Astrocyte of the spinal cord (primary cell): ENCODE measurements at regions not wholly inside any gene's neighbourhood (a gene's known extent, or its start where the extent isn't known, plus 50 kb on each side); places are given as distances from the start of the nearest gene placed in this dataset.
A peak's percentile ranks its signal among the peaks of the same experiment; 100 is the strongest.

Experiments used
- DNase-seq: peaks from one replicate; pipeline ENCODE4 v3.0.0; 2011; ENCODE audit warnings: low read depth, low spot score
- H3K4me3 ChIP-seq: 2 replicates; pipeline ENCODE4 v1.5.1; 2011; ENCODE audit warnings: low read depth, mild to moderate bottlenecking, low read length, moderate library complexity
- CTCF ChIP-seq: IDR thresholded peaks from 2 replicates; pipeline ENCODE4 v1.5.1; 2012; ENCODE audit warnings: low read depth, mild to moderate bottlenecking, low read length, inconsistent platforms
- in situ Hi-C: cut with HindIII; loops from 2 replicates; pipeline ENCODE4 v1.10.0; 2017; ENCODE audit warnings: low sequenced_read_pairs

- no peak for DNase-seq
- no peak for TF ChIP-seq CTCF
- in situ Hi-C loops = no loop called here
- no peak overlapping the region for H3K4me3 ChIP-seq
Observed at GRCh38 chr3:120544361-120544760, 51.8 kb upstream of the NDUFB4 start.

- no peak for TF ChIP-seq CTCF
- in situ Hi-C loops = no loop called here
Observed at GRCh38 chr3:120536642-120537041, 59.5 kb upstream of the NDUFB4 start.

DNA sequence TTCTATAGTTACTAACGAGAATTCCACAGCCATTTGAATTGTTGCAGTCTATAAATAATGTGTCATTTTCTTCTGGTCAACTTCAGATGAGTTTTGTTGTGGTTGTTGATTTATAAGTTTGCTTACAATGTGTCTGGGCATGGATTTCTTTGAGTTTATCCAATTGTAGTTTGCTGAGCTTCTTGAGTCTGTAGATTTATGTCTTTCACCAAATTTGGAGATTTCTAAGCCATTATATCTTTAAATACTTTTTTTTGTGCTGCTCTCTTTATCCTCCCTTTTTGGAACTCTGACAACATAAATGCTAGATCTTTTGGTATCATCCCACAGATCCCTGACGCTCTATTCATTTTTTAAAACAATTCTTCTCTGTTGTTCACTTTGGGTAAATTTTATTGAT is 63.2 kb upstream of the NDUFB4 start:
- no peak for DNase-seq
- no peak for TF ChIP-seq CTCF
- no peak overlapping the region for H3K4me3 ChIP-seq
- in situ Hi-C loops = no loop called here

More at GRCh38 chr3:120536642-120537041, 59.5 kb upstream of the NDUFB4 start:
- no peak overlapping the region for H3K4me3 ChIP-seq
- no peak for DNase-seq

DNA sequence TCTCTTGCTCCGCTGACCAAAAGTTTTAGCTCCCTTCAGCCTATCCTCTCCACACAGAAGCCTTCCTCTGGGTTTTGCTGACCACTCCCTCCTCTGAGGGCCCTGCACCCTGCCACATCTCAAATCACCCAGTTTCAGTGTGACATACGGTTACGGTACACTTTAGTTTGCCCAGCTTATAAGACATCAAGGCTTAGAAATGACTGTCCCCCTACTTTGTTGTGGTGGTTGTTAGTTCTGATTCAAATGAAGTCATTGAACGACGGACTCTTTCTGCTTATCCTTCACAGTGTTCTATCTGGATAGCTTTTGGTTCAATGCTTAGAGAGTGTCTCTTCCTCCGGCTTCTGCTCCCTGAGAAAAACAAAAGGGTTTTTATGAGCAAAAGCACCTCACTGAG is 68.0 kb upstream of the NDUFB4 start:
- no peak for DNase-seq
- H3K4me3 ChIP-seq = no peak overlapping the region
- in situ Hi-C loops = no loop called here
- no peak for TF ChIP-seq CTCF

DNA sequence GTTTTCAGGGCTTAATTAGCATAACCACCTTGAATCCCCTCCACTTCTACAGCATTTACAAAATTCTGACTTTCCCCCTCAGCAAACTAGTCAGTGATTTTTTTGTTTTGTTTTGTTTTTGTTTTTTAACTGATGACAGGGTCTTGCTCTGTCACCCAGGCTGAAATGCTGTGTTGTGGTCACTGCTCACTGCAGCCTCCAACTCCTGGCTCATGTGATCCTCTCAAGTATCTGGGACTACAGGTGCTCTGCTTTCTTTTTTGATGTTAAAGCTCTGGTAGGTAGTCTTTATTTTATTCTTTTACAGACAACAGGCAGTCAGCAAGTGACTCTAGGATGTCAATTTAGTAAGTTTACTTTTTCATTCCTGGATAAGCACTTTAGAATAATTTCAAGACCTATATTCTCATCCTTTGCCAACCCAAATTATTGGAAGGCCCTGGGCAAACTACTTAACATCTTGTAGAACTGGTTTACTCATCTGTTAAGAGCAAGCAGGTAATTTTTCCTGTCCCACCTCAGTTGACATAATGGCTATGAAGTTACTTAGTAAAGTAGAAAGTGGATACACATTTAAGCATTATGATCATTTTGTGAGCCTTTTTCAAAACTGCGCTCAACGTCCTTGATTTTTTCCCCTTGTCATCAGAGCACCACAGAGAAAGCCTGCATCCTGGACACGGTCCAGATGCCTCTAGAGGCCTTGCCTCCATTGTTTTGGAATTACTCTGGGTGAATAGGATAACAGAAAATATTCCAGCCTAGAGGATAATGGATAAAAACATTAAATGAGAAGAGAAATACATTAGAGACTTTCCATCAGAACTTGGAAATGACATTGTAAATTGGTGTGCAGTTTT is 69.9 kb upstream of the NDUFB4 start:
- no peak for DNase-seq
- TF ChIP-seq CTCF = no peak
- no peak overlapping the region for H3K4me3 ChIP-seq
- in situ Hi-C loops = no loop called here

DNA sequence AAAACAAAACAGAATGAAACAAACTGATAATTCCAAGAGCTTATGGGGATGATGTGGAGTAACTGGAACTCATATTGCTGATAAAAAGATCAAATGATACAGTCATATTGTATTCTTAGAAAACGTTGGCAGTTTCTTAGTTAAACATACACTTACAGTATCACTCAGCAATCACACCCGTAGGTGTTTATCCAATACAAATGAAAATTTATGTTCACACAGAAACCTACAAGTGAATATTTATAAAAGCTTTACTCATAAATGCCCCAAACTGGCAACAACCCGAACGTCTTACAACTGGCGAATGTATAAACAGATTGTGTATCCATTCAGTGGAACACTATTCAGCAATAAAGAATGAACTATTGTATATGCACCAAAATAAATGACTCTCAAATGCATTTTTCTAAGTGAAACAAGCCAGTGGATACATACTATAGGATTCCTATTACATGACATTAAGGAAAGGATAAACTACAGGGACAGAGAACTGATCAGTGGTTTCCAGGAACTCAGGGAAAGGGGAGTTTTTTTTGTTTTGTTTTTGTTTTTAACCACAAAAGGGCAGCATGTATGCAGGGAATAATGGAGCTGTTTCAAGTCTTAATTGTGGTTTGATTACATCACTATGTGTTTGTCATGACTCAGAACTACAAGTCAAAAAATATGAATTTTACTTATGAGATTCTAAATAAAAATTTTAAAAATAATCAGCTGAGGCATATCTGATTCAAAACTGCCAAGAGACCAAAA is 71.8 kb upstream of the NDUFB4 start:
- TF ChIP-seq CTCF = no peak
- in situ Hi-C loops = no loop called here
- peak; percentile 16 for DNase-seq
- H3K4me3 ChIP-seq = no peak overlapping the region
